Mucosa of gallbladder (tissue), 1 donor: ENCODE measurements at regions not wholly inside any gene's neighbourhood (a gene's known extent, or its start where the extent isn't known, plus 50 kb on each side); places are given as distances from the start of the nearest gene placed in this dataset.

Experiments used
- DNase-seq: peaks from one replicate; pipeline ENCODE4 v3.0.0-alpha.2; 2020; ENCODE audit warnings: low spot score
- donor health status: DM: no; HTN: no; CAD: no.

DNA sequence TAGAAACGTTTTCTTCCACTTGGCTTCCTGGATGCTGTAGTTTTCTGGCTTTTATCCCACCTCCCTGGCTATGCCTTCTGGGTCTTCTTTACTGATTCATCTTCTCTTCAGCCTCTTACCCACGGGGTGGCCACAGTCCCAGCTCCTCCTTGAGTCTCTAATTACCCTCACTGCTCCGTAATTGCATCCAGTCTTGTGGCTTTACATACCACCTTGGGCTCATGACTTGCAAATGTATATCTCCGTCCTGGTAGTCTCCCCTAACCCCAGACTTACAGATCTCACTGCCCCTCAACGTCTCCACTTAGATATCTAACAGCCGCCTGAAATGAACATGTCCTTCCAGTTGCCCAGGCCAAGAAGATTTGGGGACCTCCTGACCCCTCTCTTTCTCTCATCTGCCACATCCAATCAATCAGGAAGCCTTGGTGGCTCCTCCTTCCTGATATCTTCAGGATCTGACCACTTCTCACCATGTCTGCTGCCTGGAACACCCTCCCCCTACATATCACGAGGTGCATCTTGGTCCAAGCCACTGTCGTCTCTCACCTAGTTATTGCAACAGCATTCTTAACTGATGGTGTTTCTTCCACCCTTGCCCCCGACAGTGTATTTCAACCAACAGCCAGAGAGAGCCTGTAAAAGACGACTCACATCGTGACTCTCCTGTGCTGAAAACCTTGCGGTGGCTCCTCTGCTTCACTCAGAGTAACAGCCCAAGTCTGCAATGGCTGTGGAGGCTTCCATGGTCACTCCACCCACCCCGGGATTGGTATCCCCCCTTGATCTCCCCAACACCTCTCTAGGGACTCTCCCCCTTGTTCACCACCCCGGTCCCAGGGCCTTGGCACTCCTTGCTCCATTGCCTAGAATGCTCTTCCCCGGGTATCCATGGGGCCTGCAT, 219.0 kb upstream of the POU3F1 start:
- DNase-seq = no peak

GRCh38 chr1:38263438-38263837, 216.8 kb upstream of the POU3F1 start:
- DNase-seq = no peak

- DNase-seq = no peak
These were observed 215.0 kb upstream of the POU3F1 start for GRCh38 chr1:38261574-38261973.

DNA sequence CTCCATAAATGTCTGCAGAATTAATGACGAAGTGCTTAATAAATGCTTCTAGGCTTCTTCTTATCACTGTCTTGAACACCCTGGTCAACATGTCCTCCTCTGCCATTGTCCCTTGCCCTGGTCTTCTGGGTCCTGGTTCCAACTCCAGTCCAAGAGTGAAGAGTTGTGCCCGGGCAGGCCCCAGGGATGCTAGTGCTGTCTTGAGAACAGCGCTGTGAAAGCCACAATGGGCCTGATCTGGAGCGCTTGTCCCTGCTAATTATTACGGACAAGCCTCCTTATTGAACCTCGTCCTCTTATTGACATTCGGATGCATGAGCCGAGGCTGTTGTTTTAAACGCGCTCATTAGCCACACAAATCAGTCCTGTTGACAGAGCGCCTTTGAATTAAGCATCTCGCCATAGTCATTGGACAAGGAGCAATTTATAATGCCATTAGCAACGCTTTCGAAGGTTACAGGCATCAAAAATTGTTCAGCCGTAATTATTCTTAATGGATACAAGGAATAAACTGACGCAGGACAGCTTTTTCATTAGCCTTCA, 211.6 kb upstream of the POU3F1 start:
- DNase-seq = no peak

- DNase-seq = no peak
These were observed 210.8 kb upstream of the POU3F1 start for GRCh38 chr1:38257374-38257773.

GRCh38 chr1:38256072-38256471, 209.5 kb upstream of the POU3F1 start:
- no peak for DNase-seq

DNA sequence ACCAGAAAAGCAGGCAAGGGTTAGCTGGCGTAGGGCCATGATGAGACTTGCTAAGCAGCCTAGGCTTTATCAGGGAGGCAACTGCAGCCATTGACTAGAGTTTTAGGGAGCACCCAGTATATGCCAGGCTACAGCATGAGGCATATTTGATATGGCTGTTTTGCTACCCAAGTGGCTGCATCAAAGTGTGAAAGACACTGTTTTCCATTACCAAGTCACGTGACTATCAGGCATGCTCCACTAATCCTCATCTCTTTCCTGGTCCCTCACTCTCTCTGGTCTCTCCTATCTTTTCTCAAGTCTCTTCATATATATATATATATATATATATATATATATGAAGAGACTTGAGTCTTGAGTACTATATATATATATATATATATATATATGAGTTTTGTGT, 206.7 kb upstream of the POU3F1 start:
- no peak for DNase-seq

DNA sequence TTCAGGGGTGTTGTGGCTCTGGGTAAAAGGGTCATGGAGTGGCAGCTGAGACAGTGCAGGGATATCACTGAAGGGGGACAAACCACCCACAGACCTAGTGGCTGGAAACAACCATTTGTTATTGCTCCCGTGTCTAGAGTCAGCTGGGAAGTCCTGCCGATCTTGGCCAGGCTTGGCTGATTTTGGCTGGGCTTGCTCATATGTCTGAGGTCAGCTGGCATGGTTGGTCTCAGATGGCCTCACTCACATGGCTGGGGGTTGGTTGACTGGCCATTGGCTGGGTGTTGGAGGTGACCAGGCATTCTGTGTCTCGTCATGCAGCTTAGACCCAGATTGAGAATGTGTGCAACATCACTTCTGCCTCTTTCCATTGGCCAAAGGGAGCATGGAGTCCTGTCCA, 203.8 kb upstream of the POU3F1 start:
- DNase-seq = no peak

DNA sequence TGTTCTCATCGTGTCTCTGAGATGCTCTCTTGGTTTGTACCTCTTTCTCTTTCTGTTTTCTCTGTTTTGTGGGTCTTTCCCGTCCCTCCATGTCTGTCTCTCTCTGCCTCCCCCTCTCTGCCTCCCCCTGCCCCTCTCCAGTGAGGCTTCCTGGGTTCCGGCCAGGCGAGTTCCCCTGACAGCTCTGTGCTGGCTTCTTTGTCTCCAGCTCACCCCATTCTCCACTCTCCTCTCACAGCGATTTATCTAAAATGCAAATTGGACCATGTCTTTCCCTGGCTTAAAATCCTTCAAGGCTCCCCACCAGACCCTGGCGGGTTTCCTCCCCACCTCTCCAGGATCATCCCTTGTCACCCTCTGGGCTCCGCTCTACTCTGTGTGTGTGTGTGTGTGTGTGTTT, 202.4 kb upstream of the POU3F1 start:
- DNase-seq = no peak

DNA sequence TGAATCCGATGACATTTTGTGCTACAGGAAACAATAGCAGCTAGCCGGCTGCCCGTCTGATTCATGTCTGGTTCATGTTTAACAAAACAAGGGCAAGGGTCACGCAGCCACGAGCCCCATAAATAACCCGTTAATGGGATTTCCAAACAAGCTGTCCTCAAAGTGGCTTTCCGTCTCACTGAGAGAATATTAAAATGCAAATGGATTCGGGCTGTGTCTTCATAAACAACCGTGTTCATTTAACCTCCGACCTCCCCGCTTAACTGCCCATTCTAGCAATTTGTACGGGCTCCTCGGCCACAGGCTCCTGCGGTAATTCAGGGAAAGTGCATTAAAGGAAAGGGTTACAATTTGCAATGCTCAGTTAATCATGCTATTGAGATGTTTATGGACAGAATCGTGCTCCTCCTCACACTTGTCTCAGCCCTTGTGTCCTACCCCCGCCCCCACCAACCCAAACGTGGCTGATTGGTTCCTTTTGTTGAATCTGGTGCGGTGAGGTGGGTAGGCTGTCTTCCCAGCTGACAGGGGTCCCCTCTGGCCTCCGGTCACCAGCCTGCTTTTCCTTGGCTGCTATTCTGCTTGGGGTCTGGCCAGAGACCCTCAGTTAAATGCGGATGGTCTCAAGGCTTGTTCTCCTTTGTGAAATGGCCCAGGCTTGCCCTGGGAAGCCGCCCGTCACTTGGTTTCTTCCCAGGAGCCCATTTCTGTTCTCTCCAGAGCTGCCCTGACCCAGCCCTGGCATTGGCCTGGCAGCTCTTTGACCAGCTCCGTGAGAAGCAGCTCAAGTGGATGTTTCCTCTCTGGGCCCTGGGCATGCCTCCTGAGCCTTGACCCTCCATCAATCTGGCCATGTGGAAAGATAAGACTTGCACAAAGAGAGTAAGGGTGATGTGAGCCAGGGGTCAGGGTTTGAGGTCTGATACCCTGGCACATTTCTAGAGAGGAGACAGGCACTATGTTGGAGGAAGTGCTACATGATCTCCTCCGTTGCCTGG, 200.7 kb upstream of the POU3F1 start:
- DNase-seq = peak; percentile 46

GRCh38 chr1:38244218-38244845, 197.7 kb upstream of the POU3F1 start:
- DNase-seq = no peak

- DNase-seq = peak; percentile 27
These were observed 196.5 kb upstream of the POU3F1 start for GRCh38 chr1:38243106-38243505.

DNA sequence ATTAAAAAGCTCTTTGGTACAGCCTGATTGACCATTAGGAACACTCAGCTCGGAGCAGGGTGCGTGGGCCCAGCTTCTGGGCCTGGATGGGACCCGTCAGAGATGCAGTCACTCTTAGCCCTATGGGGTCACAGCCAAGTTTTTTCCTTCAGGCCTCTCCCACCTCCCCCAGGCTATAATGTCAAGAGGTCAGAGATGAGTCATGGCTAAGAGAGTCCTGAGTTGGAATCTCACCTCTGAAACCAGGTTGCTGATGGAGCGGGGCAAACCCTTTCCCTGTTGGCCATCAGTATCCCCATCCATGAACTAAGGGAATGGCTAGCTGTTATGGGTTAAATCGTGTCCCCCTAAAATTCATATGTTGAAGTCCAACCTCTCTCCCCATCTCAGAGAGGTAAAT, 195.9 kb upstream of the POU3F1 start:
- no peak for DNase-seq

DNA sequence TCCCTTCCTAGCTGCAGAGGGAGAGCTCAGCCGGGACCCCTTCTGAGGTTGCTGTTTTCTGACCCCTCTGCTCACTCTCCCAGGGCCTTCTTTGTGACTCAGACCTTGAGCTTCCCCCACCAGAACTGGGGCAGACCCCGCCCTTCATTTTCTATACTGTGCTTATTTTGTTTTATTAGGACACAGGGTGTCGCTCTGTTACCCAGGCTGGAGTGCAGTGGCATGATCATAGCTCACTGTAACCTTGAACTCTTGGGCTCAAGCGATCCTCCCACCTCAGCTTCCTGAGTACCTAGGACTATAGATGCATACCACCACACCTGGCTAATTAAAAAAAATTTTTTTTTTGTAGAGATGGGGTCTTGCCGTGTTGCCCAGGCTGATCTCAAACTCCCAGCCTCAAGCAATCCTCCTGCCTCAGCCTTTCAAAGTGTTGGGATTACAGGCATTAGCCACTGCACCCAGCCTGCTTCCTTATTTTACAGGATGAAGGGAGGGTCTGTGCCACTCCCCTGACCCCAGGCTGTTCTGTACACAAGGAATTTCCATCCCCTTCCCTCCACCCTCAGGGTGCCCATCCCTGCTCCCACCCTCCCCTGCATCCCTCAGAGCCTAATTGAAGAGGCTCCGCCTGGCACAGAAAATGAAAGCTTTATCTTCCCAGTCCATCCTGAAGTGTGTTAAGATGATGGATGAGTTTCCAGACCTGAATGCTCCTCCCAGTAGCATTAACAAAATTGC, 195.2 kb upstream of the POU3F1 start:
- no peak for DNase-seq

DNA sequence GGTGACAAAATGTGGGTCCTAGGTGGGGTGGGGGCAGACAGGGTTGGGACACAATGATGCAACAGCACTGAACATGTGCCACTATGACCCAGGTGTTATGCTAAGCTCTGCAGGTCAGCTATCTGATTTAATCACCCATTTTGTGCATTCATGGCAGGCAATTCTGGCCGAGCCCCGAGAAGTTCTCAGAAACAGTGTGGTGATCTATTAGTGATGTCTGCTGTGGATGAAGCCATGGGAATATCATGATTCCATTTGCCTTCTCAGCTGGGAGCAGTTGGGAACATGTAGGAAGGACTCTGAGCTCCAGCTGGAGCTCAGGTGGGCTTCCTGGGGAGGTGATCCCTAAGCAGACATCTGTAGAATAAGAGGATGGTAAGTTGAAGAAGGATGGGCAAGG, 194.0 kb upstream of the POU3F1 start:
- DNase-seq = no peak

- no peak for DNase-seq
These were observed 192.8 kb upstream of the POU3F1 start for GRCh38 chr1:38239258-38239835.

- DNase-seq = no peak
These were observed 191.7 kb upstream of the POU3F1 start for GRCh38 chr1:38238294-38238693.

DNA sequence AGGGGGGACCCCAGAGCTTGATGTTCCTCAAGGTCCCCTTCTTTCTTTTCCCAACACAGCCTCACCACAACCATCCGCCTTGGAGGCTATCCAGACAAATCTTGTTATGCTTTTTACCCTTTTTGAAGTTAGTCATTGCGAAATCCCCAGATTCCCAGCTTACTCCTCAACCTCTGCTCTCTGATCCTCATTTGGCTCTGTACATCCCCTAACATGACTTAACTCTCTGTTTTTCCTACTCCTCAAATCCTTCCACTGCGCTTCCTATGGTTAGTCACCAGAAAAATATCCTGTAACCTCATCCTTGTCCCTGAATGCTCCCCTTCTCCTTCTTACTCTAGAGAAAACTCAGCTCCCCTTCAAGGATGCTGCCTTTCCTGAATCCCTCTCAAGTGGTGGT, 189.1 kb upstream of the POU3F1 start:
- DNase-seq = no peak

- DNase-seq = no peak
These were observed 185.3 kb upstream of the POU3F1 start for GRCh38 chr1:38231941-38232340.

- no peak for DNase-seq
These were observed 182.1 kb upstream of the POU3F1 start for GRCh38 chr1:38228718-38229117.

DNA sequence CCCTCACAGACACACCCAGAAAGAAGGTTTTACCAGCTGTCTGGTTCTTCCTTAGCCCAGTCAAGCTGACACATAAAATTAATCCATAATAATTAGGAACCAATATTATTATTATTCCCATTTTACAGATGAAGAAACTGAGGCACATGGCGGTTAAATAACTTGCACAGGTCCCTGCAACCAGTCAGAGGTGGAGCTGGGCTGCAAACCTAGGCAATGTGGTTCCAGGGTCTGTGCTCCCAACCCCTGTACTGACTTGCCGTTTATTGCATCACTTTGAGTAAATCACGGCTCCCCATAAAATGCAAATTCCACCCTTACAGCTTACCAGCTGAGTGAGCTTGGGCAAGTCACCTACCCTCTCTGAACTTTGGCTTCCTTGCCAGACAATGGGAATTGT, 179.2 kb upstream of the POU3F1 start:
- DNase-seq = no peak
